B cell (primary cell): ENCODE measurements at regions not wholly inside any gene's neighbourhood (a gene's known extent, or its start where the extent isn't known, plus 50 kb on each side); places are given as distances from the start of the nearest gene placed in this dataset.

Experiments used
- CTCF ChIP-seq: fragments of 200-600 bp; IDR thresholded peaks from one replicate; pipeline ENCODE4 v1.8.0; 2022; ENCODE audit warnings: antibody characterized with exemption, mild to moderate bottlenecking
- EZH2 ChIP-seq: IDR thresholded peaks from 2 replicates; pipeline ENCODE4 v1.6.1; 2012; ENCODE audit warnings: borderline replicate concordance, low read depth, mild to moderate bottlenecking, moderate library complexity, low read length; ENCODE audit not compliant: insufficient read depth, poor library complexity, severe bottlenecking

GRCh38 chr5:52277101-52277500, 510.6 kb upstream of the ITGA1 start:
- TF ChIP-seq CTCF (no peak), EZH2 (no peak)
